Effector memory CD4-positive, alpha-beta T cell (primary cell): ENCODE measurements at regions not wholly inside any gene's neighbourhood (a gene's known extent, or its start where the extent isn't known, plus 50 kb on each side); places are given as distances from the start of the nearest gene placed in this dataset.
"Not testable (repeated sequence)": the region's sequence is repeated elsewhere in the genome, so short reads cannot be mapped to it uniquely, and the experiment has no call there.

Source experiments
- DNase-seq, 3 donors: peaks; one replicate each; pipeline ENCODE4 v3.0.0-alpha.2; 2020
- H3K27ac ChIP-seq: 2 replicates; pipeline ENCODE4 v1.7.0; 2013; ENCODE audit warnings: mild to moderate bottlenecking, low read length, moderate library complexity; ENCODE audit not compliant: insufficient read depth, poor library complexity, severe bottlenecking
- H3K27me3 ChIP-seq: replicated peaks from 2 replicates; pipeline ENCODE4 v1.7.0; 2013; ENCODE audit warnings: mild to moderate bottlenecking, low read length; ENCODE audit not compliant: insufficient read depth, control insufficient read depth, poor library complexity, severe bottlenecking
- H3K36me3 ChIP-seq: 2 replicates; pipeline ENCODE4 v1.7.0; 2013; ENCODE audit warnings: mild to moderate bottlenecking, low read length, moderate library complexity; ENCODE audit not compliant: control insufficient read depth, insufficient read depth
- H3K4me1 ChIP-seq: 2 replicates; pipeline ENCODE4 v1.7.0; 2013; ENCODE audit warnings: low read length, mild to moderate bottlenecking; ENCODE audit not compliant: control insufficient read depth, insufficient read depth, poor library complexity, severe bottlenecking
- H3K4me3 ChIP-seq: 2 replicates; pipeline ENCODE4 v1.7.0; 2013; ENCODE audit warnings: low read length, low read depth, mild to moderate bottlenecking; ENCODE audit not compliant: insufficient read depth, poor library complexity, severe bottlenecking
- H3K9me3 ChIP-seq: 2 replicates; pipeline ENCODE4 v1.7.0; 2013; ENCODE audit warnings: mild to moderate bottlenecking, low read length, moderate library complexity; ENCODE audit not compliant: control insufficient read depth

- DNase-seq: no peak
- Histone ChIP-seq H3K27me3 (no peaks in the 10 kb centered on the region), H3K4me1 (no peaks in the 10 kb centered on the region), H3K9me3 (no peaks in the 10 kb centered on the region), H3K27ac (no peak overlapping the region), H3K4me3 (no peak overlapping the region), H3K36me3 (no peaks in the 10 kb centered on the region)
These were observed 148.5 kb upstream of the PITRM1 start for GRCh38 chr10:3321123-3321522.

GRCh38 chr10:3319811-3320226, 147.2 kb upstream of the PITRM1 start:
- H3K27me3 ChIP-seq: no peaks in the 10 kb centered on the region
- no peak overlapping the region for H3K27ac ChIP-seq
- no peak for DNase-seq
- no peaks in the 10 kb centered on the region for H3K4me1 ChIP-seq
- H3K4me3 ChIP-seq: no peak overlapping the region
- no peaks in the 10 kb centered on the region for H3K36me3 ChIP-seq
- no peaks in the 10 kb centered on the region for H3K9me3 ChIP-seq

GRCh38 chr10:3318480-3318807, 145.9 kb upstream of the PITRM1 start:
- not testable (repeated sequence) for DNase-seq, H3K27me3 ChIP-seq, H3K4me3 ChIP-seq, H3K4me1 ChIP-seq, H3K9me3 ChIP-seq, H3K27ac ChIP-seq, H3K36me3 ChIP-seq

GRCh38 chr10:3317553-3318479, 145.2 kb upstream of the PITRM1 start:
- not testable (repeated sequence) for H3K4me3 ChIP-seq, DNase-seq, H3K27ac ChIP-seq, H3K36me3 ChIP-seq, H3K27me3 ChIP-seq, H3K4me1 ChIP-seq, H3K9me3 ChIP-seq

- not testable (repeated sequence) for H3K9me3 ChIP-seq, H3K4me3 ChIP-seq, H3K4me1 ChIP-seq, H3K36me3 ChIP-seq, DNase-seq, H3K27me3 ChIP-seq, H3K27ac ChIP-seq
These were observed 142.0 kb upstream of the PITRM1 start for GRCh38 chr10:3314445-3315085.

- not testable (repeated sequence) for H3K4me3 ChIP-seq, DNase-seq
These were observed 141.3 kb upstream of the PITRM1 start for GRCh38 chr10:3313784-3314444.

GRCh38 chr10:3312403-3312940, 139.9 kb upstream of the PITRM1 start:
- Histone ChIP-seq H3K27ac (no peak overlapping the region), H3K27me3 (no peaks in the 10 kb centered on the region), H3K36me3 (no peaks in the 10 kb centered on the region)

More at GRCh38 chr10:3313784-3314444, 141.3 kb upstream of the PITRM1 start:
- not testable (repeated sequence) for H3K9me3 ChIP-seq, H3K27me3 ChIP-seq, H3K36me3 ChIP-seq, H3K27ac ChIP-seq, H3K4me1 ChIP-seq

GRCh38 chr10:3310016-3310784, 137.6 kb upstream of the PITRM1 start:
- Histone ChIP-seq H3K9me3 (no peaks in the 10 kb centered on the region), H3K36me3 (no peaks in the 10 kb centered on the region), H3K27ac (no peak overlapping the region), H3K4me1 (no peaks in the 10 kb centered on the region), H3K27me3 (no peaks in the 10 kb centered on the region), H3K4me3 (no peak overlapping the region)
- no peak for DNase-seq

More at GRCh38 chr10:3312403-3312940, 139.9 kb upstream of the PITRM1 start:
- DNase-seq: no peak
- Histone ChIP-seq H3K4me3 (no peak overlapping the region), H3K9me3 (no peaks in the 10 kb centered on the region), H3K4me1 (no peaks in the 10 kb centered on the region)

GRCh38 chr10:3306050-3306449, 133.5 kb upstream of the PITRM1 start:
- H3K36me3 ChIP-seq: no peaks in the 10 kb centered on the region
- H3K4me1 ChIP-seq: no peaks in the 10 kb centered on the region
- no peak for DNase-seq
- H3K9me3 ChIP-seq: no peaks in the 10 kb centered on the region
- no peaks in the 10 kb centered on the region for H3K27me3 ChIP-seq
- no peak overlapping the region for H3K4me3 ChIP-seq
- H3K27ac ChIP-seq: no peak overlapping the region
